ENCODE measurements at regions not wholly inside any gene's neighbourhood (a gene's known extent, or its start where the extent isn't known, plus 50 kb on each side); places are given as distances from the start of the nearest gene placed in this dataset.

- no peak for DNase-seq
Measured at GRCh38 chr11:128213461-128213860, 373.9 kb downstream of the ETS1 start.

GRCh38 chr11:128212324-128212723 lies 375.0 kb downstream of the ETS1 start:
- no peak for DNase-seq

GRCh38 chr11:128210148-128210940 lies 377.0 kb downstream of the ETS1 start:
- no peak for DNase-seq

GRCh38 chr11:128209138-128209435 lies 378.3 kb downstream of the ETS1 start:
- DNase-seq: no peak

- no peak for DNase-seq
Measured at GRCh38 chr11:128208329-128209137, 378.8 kb downstream of the ETS1 start.

GRCh38 chr11:128207861-128208321 lies 379.5 kb downstream of the ETS1 start:
- no peak for DNase-seq

- no peak for DNase-seq
Measured at GRCh38 chr11:128206461-128206860, 380.9 kb downstream of the ETS1 start.

GRCh38 chr11:128205796-128206195 lies 381.6 kb downstream of the ETS1 start:
- DNase-seq: no peak

- DNase-seq: no peak
Measured at GRCh38 chr11:128204898-128205297, 382.5 kb downstream of the ETS1 start.

GRCh38 chr11:128201801-128202200 lies 385.6 kb downstream of the ETS1 start:
- no peak for DNase-seq

GRCh38 chr11:128201009-128201408 lies 386.3 kb downstream of the ETS1 start:
- DNase-seq: no peak

- no peak for DNase-seq
Measured at GRCh38 chr11:128200467-128200866, 386.9 kb downstream of the ETS1 start.

- peak; percentile 32 for DNase-seq
Measured at GRCh38 chr11:128198216-128198772, 389.1 kb downstream of the ETS1 start.

GRCh38 chr11:128196235-128196634 lies 391.1 kb downstream of the ETS1 start:
- DNase-seq: no peak

GRCh38 chr11:128195756-128196155 lies 391.6 kb downstream of the ETS1 start:
- DNase-seq: no peak

GRCh38 chr11:128195057-128195751 lies 392.2 kb downstream of the ETS1 start:
- DNase-seq: no peak

GRCh38 chr11:128194216-128194615 lies 393.1 kb downstream of the ETS1 start:
- no peak for DNase-seq

GRCh38 chr11:128193615-128194014 lies 393.7 kb downstream of the ETS1 start:
- no peak for DNase-seq

GRCh38 chr11:128190312-128190711 lies 397.0 kb downstream of the ETS1 start:
- DNase-seq: no peak

- DNase-seq: no peak
Measured at GRCh38 chr11:128189823-128190222, 397.5 kb downstream of the ETS1 start.

GRCh38 chr11:128188346-128189004 lies 398.9 kb downstream of the ETS1 start:
- DNase-seq: no peak

- no peak for DNase-seq
Measured at GRCh38 chr11:128187835-128188234, 399.5 kb downstream of the ETS1 start.

GRCh38 chr11:128187377-128187776 lies 400.0 kb downstream of the ETS1 start:
- DNase-seq: no peak
